Gastroesophageal sphincter (tissue), 3 donors: ENCODE measurements at regions not wholly inside any gene's neighbourhood (a gene's known extent, or its start where the extent isn't known, plus 50 kb on each side); places are given as distances from the start of the nearest gene placed in this dataset.

Experiments used
- EP300 ChIP-seq: sonication (generic); formaldehyde crosslinking; IDR thresholded peaks from one replicate; pipeline ENCODE4 v1.6.1; 2017; ENCODE audit warnings: antibody characterized with exemption, mild to moderate bottlenecking
- POLR2A ChIP-seq, 2 donors: fragments of 450-650 bp; IDR thresholded peaks; one replicate each; pipeline ENCODE4 v1.6.1; 2017; ENCODE audit warnings: antibody characterized with exemption in 2 of 2, mild to moderate bottlenecking in 2 of 2, moderate library complexity in 1 of 2
- POLR2AphosphoS5 ChIP-seq: sonication (generic); formaldehyde crosslinking; IDR thresholded peaks from one replicate; pipeline ENCODE4 v1.6.1; 2017; ENCODE audit warnings: antibody characterized with exemption
- TF ChIP-seq, protein P1 (sequence below), 4 experiments: fragments of 200-600 bp in 2 of 4; fragments of 450-650 bp in 2 of 4; sonication (generic) in 1 of 4; IDR thresholded peaks; one replicate each; pipeline ENCODE4 v1.5.1; 2017 to 2019; ENCODE audit warnings: antibody characterized with exemption in 4 of 4, mild to moderate bottlenecking in 2 of 4, moderate library complexity in 2 of 4

GRCh38 chr2:220891405-220891804, 680.7 kb downstream of the EPHA4 start:
- TF ChIP-seq, protein P1, sequence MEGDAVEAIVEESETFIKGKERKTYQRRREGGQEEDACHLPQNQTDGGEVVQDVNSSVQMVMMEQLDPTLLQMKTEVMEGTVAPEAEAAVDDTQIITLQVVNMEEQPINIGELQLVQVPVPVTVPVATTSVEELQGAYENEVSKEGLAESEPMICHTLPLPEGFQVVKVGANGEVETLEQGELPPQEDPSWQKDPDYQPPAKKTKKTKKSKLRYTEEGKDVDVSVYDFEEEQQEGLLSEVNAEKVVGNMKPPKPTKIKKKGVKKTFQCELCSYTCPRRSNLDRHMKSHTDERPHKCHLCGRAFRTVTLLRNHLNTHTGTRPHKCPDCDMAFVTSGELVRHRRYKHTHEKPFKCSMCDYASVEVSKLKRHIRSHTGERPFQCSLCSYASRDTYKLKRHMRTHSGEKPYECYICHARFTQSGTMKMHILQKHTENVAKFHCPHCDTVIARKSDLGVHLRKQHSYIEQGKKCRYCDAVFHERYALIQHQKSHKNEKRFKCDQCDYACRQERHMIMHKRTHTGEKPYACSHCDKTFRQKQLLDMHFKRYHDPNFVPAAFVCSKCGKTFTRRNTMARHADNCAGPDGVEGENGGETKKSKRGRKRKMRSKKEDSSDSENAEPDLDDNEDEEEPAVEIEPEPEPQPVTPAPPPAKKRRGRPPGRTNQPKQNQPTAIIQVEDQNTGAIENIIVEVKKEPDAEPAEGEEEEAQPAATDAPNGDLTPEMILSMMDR (IDR thresholded peaks at IDR 0.05): no peak
- no peak for TF ChIP-seq POLR2AphosphoS5
- TF ChIP-seq EP300: no peak
- TF ChIP-seq POLR2A (IDR thresholded peaks at IDR 0.05): no peak
